Psoas muscle (tissue), 7 donors: ENCODE measurements at regions not wholly inside any gene's neighbourhood (a gene's known extent, or its start where the extent isn't known, plus 50 kb on each side); places are given as distances from the start of the nearest gene placed in this dataset.

ENCODE experiments used
- ATAC-seq, 4 donors: fragments of 200-7000 bp; cut with Tn5 transposase; one replicate each; pipeline ENCODE4 v1.9.1; 2020; ENCODE audit warnings: moderate library complexity in 3 of 4, mild to moderate bottlenecking in 2 of 4
- DNase-seq, 2 donors: peaks; one replicate each; pipeline ENCODE4 v3.0.0-alpha.2; 2020
- H3K27ac ChIP-seq: fragments of 200-600 bp; one replicate; pipeline ENCODE4 v1.8.0; 2022
- H3K27me3 ChIP-seq, 3 donors: fragments of 200-600 bp in 1 of 3; one replicate each; pipeline versions ENCODE4 v1.6.1 to v1.8.0; 2013 to 2022; ENCODE audit warnings: low read length in 2 of 3, mild to moderate bottlenecking in 2 of 3, moderate library complexity in 1 of 3; ENCODE audit not compliant: insufficient read depth in 3 of 3
- H3K36me3 ChIP-seq, 2 donors: fragments of 200-600 bp in 1 of 2; one replicate each; pipeline versions ENCODE4 v1.6.1 to v1.8.0; 2013 to 2022; ENCODE audit warnings: low read depth in 1 of 2, mild to moderate bottlenecking in 1 of 2, moderate library complexity in 1 of 2; ENCODE audit not compliant: insufficient read depth in 1 of 2
- H3K4me1 ChIP-seq: fragments of 200-600 bp; one replicate; pipeline ENCODE4 v1.8.0; 2022
- H3K4me3 ChIP-seq: fragments of 200-600 bp; one replicate; pipeline ENCODE4 v1.8.0; 2022; ENCODE audit warnings: mild to moderate bottlenecking
- H3K9me3 ChIP-seq: fragments of 200-600 bp; one replicate; pipeline ENCODE4 v1.8.0; 2022
- CTCF ChIP-seq: fragments of 200-600 bp; IDR thresholded peaks from one replicate; pipeline ENCODE4 v1.8.0; 2022; ENCODE audit warnings: antibody characterized with exemption
- WGBS, 3 donors: extraction: QIAGEN DNeasy Blood & Tissue Kit; methylation state at CpG; one replicate each; pipeline versions ENCODE4 v1.1.6 to v1.1.7; 2013; 5-methylcytosine and 5-hydroxymethylcytosine counted together
- intact Hi-C, 2 donors: fragments of 100-400 bp; cut with DNase I; formaldehyde crosslinking; loops; one replicate each; pipeline versions ENCODE4 v1.11.0 to v1.14.2; 2022
- donor health status: healthy with polysubstance abuse.
- donor health status: DM: no; HTN: no; CAD: no; lungs with moderate emphysema.
- donor health status: Bipolar disorder and iron deficiency.
- donor health status: healthy.
- donor health status: DM: yes; HTN: yes; CAD: no.
- donor health status: DM: no; HTN: no; CAD: no.
- donor health status: DM: yes; HTN: yes; CAD: no.

DNA sequence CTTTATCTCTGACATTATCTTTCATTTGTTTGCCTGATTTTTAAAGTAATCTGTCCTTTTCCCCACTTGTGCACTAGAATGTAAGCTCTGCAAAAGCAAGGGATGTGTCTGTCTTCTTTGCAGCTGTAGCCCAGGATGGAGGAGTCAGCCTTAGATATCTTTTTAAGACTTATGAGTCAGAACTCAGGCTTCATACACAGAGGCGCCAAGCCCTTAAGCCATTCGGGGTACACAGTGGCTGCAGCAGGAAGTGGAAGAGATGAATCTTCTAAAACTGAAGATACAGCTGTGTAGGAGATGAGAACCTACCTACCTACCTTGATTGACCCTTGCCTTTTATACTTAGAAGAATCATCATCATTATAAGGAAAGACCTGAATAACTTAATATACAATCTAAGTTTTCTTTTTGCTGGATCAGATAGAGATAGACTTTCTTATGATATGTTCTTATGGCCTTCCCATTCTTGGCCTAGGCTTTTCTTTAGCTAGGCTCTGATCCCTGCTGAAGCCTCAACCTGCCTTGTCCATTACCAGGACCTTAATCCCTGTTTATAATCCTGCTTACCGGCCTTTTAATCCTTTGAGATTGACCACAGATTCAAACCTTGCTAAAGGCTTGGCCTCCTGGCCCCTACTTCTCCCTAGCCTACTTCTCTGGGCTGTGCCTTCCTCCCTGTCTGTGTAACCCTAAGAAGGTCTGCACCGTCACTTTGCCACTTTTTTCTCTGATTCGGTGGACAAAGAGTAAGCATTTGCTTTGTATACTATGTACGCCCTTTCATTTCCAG, 304.5 kb downstream of the PRL start:
- no peak for TF ChIP-seq CTCF
- DNase-seq, result no peak
- intact Hi-C loops, result no loop called here

DNA sequence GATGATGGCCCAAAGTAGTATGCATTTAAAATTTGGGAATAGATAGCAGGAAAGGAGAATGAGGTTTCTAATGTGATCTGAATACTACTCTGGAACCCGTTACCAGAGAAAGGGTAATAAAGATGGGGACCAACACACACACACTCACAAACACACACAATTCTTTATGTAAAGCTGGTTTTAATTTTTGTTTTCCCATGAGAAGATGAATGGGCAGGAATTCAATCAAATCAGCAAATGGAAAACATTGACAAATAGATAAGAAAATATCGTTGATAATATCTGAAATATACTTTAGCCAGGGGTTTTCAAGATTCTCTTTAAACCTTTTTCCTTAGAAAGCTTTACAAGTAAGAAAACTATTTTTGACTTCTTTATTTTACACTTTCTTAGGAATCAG, 303.0 kb downstream of the PRL start:
- Histone ChIP-seq H3K27ac (no peak overlapping the region), H3K27me3 (no peaks in the 10 kb centered on the region), H3K9me3 (no peaks in the 10 kb centered on the region), H3K36me3 (no peaks in the 10 kb centered on the region), H3K4me3 (no peak overlapping the region), H3K4me1 (no peaks in the 10 kb centered on the region)
- intact Hi-C loops, result no loop called here
- no peak for DNase-seq
- 86 to 92% (median 89%) methylated on average over 2 of the region's 2 CpGs for WGBS, 3 donors
- no peak for TF ChIP-seq CTCF
- no peak for ATAC-seq

More for the DNA sequence above, 304.5 kb downstream of the PRL start:
- H3K27ac ChIP-seq, result no peak overlapping the region
- no peaks in the 10 kb centered on the region for H3K36me3 ChIP-seq
- H3K9me3 ChIP-seq, result no peaks in the 10 kb centered on the region
- H3K4me1 ChIP-seq, result no peaks in the 10 kb centered on the region
- WGBS, 3 donors, result 76 to 79% (median 79%) methylated on average over 6 of the region's 6 CpGs
- no peaks in the 10 kb centered on the region for H3K27me3 ChIP-seq
- H3K4me3 ChIP-seq, result no peak overlapping the region
- no peak for ATAC-seq

DNA sequence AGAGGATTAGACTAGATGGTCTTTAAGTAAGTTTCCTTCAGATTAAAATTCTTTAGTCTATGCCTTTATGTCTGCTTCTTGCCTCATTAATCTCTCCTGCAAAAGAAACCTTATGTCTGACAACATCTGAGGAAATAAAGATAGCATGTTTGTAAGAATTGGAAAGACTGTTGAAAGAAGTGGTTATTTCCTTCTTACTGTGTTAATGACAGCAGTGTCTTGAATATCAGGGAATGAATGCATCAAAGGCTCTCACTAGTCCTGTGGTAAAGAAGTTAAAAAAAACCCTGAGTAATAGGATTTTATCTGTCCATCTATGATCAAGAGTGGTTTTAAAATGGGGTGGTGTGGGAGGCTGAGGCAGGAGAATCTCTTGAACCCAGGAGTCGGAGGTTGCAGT, 302.0 kb downstream of the PRL start:
- no peaks in the 10 kb centered on the region for H3K4me1 ChIP-seq
- no peaks in the 10 kb centered on the region for H3K27me3 ChIP-seq
- no peak overlapping the region for H3K4me3 ChIP-seq
- no peak for ATAC-seq
- no peak for TF ChIP-seq CTCF
- no peaks in the 10 kb centered on the region for H3K36me3 ChIP-seq
- WGBS, 3 donors, result 88 to 100% (median 100%) methylated on average over 1 of the region's 1 CpG
- intact Hi-C loops, result no loop called here
- H3K9me3 ChIP-seq, result no peaks in the 10 kb centered on the region
- no peak for DNase-seq
- H3K27ac ChIP-seq, result no peak overlapping the region

- no peaks in the 10 kb centered on the region for H3K9me3 ChIP-seq
- ATAC-seq, result no peak
- H3K27ac ChIP-seq, result no peak overlapping the region
- no peak overlapping the region for H3K4me3 ChIP-seq
- WGBS, 3 donors, result 91 to 99% (median 98%) methylated on average over 2 of the region's 2 CpGs
- intact Hi-C loops, result no loop called here
- no peaks in the 10 kb centered on the region for H3K36me3 ChIP-seq
- no peak for DNase-seq
- H3K27me3 ChIP-seq, result no peaks in the 10 kb centered on the region
- TF ChIP-seq CTCF, result no peak
- H3K4me1 ChIP-seq, result no peaks in the 10 kb centered on the region
Measured at GRCh38 chr6:21995318-21995717, 301.5 kb downstream of the PRL start.
